GM04503 (cell line): ENCODE measurements at regions not wholly inside any gene's neighbourhood (a gene's known extent, or its start where the extent isn't known, plus 50 kb on each side); places are given as distances from the start of the nearest gene placed in this dataset.
"Not testable (repeated sequence)": the region's sequence is repeated elsewhere in the genome, so short reads cannot be mapped to it uniquely, and the experiment has no call there.

Experiments
- DNase-seq: peaks from one replicate; pipeline ENCODE4 v3.0.0-alpha.2; 2012; ENCODE audit warnings: low read depth

- DNase-seq, result no peak
These were observed 98.1 kb downstream of the NEDD1 start for GRCh38 chr12:97005174-97005573.

GRCh38 chr12:97005646-97006045 lies 98.6 kb downstream of the NEDD1 start:
- no peak for DNase-seq

GRCh38 chr12:97006585-97006984 lies 99.5 kb downstream of the NEDD1 start:
- DNase-seq, result no peak

GRCh38 chr12:97016163-97016562 lies 109.1 kb downstream of the NEDD1 start:
- DNase-seq, result no peak

- DNase-seq, result no peak
These were observed 110.2 kb downstream of the NEDD1 start for GRCh38 chr12:97017213-97017612.

GRCh38 chr12:97022536-97023230 lies 115.6 kb downstream of the NEDD1 start:
- DNase-seq, result no peak

GRCh38 chr12:97024393-97024792 lies 117.3 kb downstream of the NEDD1 start:
- DNase-seq, result no peak

- DNase-seq, result no peak
These were observed 119.8 kb downstream of the NEDD1 start for GRCh38 chr12:97026901-97027300.

GRCh38 chr12:97027482-97027881 lies 120.4 kb downstream of the NEDD1 start:
- DNase-seq, result no peak

- no peak for DNase-seq
These were observed 131.1 kb downstream of the NEDD1 start for GRCh38 chr12:97038131-97038530.

GRCh38 chr12:97038834-97039233 lies 131.8 kb downstream of the NEDD1 start:
- DNase-seq, result no peak

GRCh38 chr12:97046901-97047300 lies 139.8 kb downstream of the NEDD1 start:
- no peak for DNase-seq

GRCh38 chr12:97047361-97047760 lies 140.3 kb downstream of the NEDD1 start:
- no peak for DNase-seq

- no peak for DNase-seq
These were observed 141.5 kb downstream of the NEDD1 start for GRCh38 chr12:97048421-97049035.

- DNase-seq, result no peak
These were observed 143.5 kb downstream of the NEDD1 start for GRCh38 chr12:97050509-97050908.

GRCh38 chr12:97051341-97051740 lies 144.3 kb downstream of the NEDD1 start:
- no peak for DNase-seq

- no peak for DNase-seq
These were observed 154.1 kb downstream of the NEDD1 start for GRCh38 chr12:97061171-97061570.

GRCh38 chr12:97063292-97063935 lies 156.4 kb downstream of the NEDD1 start:
- DNase-seq, result no peak

- DNase-seq, result no peak
These were observed 168.3 kb downstream of the NEDD1 start for GRCh38 chr12:97075161-97075933.

GRCh38 chr12:97075934-97076630 lies 169.0 kb downstream of the NEDD1 start:
- DNase-seq, result no peak

- DNase-seq, result not testable (repeated sequence)
These were observed 169.9 kb downstream of the NEDD1 start for GRCh38 chr12:97076912-97077311.

GRCh38 chr12:97082029-97082428 lies 175.0 kb downstream of the NEDD1 start:
- no peak for DNase-seq
